ENCODE measurements at regions not wholly inside any gene's neighbourhood (a gene's known extent, or its start where the extent isn't known, plus 50 kb on each side); places are given as distances from the start of the nearest gene placed in this dataset.

GRCh38 chr4:128517096-128517738 is 229.6 kb upstream of the PGRMC2 start:
- Histone ChIP-seq H3K4me2 (replicated peaks; ENCODE audit: low read depth, low read length, poor library complexity, severe bottlenecking) (no peak overlapping the region), H3K9ac (ENCODE audit: low read length) (no peak overlapping the region), H3K4me3 (ENCODE audit: control extremely low read depth in 1 of 5, extremely low read depth in 1 of 5, insufficient read depth in 1 of 5, low read depth in 2 of 5, low read length in 4 of 5) (no peak overlapping the region), H3K79me2 (ENCODE audit: control insufficient read depth, insufficient read depth, low read length) (no peaks in the 10 kb centered on the region), H3K36me3 (replicated peaks in 1 of 2; ENCODE audit: control extremely low read depth in 1 of 2, control insufficient read depth in 1 of 2, extremely low read depth in 1 of 2, insufficient read depth in 2 of 2, low read length in 1 of 2) (no peaks in the 10 kb centered on the region), H3K9me3 (ENCODE audit: control extremely low read depth in 1 of 3, control insufficient read depth in 2 of 3, insufficient read depth in 1 of 3, low read length in 2 of 3) (peaks cover 0 to 2% (median 0%) of the 10 kb centered on the region in 3 donors), H3K27ac (ENCODE audit: low read length in 2 of 2) (no peak overlapping the region), H4K20me1 (ENCODE audit: control insufficient read depth, insufficient read depth, low read length, poor library complexity, severe bottlenecking) (no peaks in the 10 kb centered on the region), H2AFZ (ENCODE audit: insufficient read depth, low read depth, low read length, poor library complexity, severe bottlenecking) (no peak overlapping the region), H3K27me3 (replicated peaks in 1 of 4; ENCODE audit: control extremely low read depth in 1 of 4, control insufficient read depth in 3 of 4, insufficient read depth in 4 of 4, low read length in 3 of 4) (no peaks in the 10 kb centered on the region), H3K4me1 (ENCODE audit: control insufficient read depth in 2 of 2, insufficient read depth in 2 of 2, low read length in 2 of 2) (no peaks in the 10 kb centered on the region)
- ChIA-PET CTCF (no interaction called here), POLR2A (no interaction called here)
- intact Hi-C loops (cut with micrococcal nuclease): no loop called here
- peaks cover 13% of the 10 kb centered on the region for H3K27me3 Mint-ChIP-seq
- no peak overlapping the region for H3K27ac Mint-ChIP-seq
- ATAC-seq (ENCODE audit: low read depth): no peak
- H3K4me1 Mint-ChIP-seq: no peaks in the 10 kb centered on the region
- DNase-seq: no peak
- no peak overlapping the region for H3K4me3 Mint-ChIP-seq
- 81% methylated on average over 3 of the region's 4 CpGs for WGBS (ENCODE audit: insufficient coverage)
- H3K9me3 Mint-ChIP-seq (ENCODE audit: insufficient read depth): no peaks in the 10 kb centered on the region
- TF ChIP-seq EZH2 (IDR thresholded peaks at IDR 0.05; ENCODE audit: borderline replicate concordance, insufficient read depth, low read depth, low read length, poor library complexity, severe bottlenecking) (no peak), CTCF (IDR thresholded peaks at IDR 0.05) (no peak)

GRCh38 chr4:128516301-128516969 is 228.8 kb upstream of the PGRMC2 start:
- H3K4me3 Mint-ChIP-seq: no peak overlapping the region
- H3K9me3 ChIP-seq (ENCODE audit: control extremely low read depth in 1 of 3, control insufficient read depth in 2 of 3, insufficient read depth in 1 of 3, low read length in 2 of 3): peaks cover 0 to 2% (median 0%) of the 10 kb centered on the region in 3 donors
- H3K27ac Mint-ChIP-seq: no peak overlapping the region
- CTCF ChIA-PET: no interaction called here
- H3K9me3 Mint-ChIP-seq (ENCODE audit: insufficient read depth): no peaks in the 10 kb centered on the region
- H3K27ac ChIP-seq (ENCODE audit: low read length in 2 of 2): no peak overlapping the region
- intact Hi-C loops (cut with micrococcal nuclease): no loop called here
- H3K4me1 Mint-ChIP-seq: no peaks in the 10 kb centered on the region
- POLR2A ChIA-PET: no interaction called here
- no peaks in the 10 kb centered on the region for H3K27me3 ChIP-seq (replicated peaks in 1 of 4; ENCODE audit: control extremely low read depth in 1 of 4, control insufficient read depth in 3 of 4, insufficient read depth in 4 of 4, low read length in 3 of 4)
- peaks cover 13% of the 10 kb centered on the region for H3K27me3 Mint-ChIP-seq
- H3K4me2 ChIP-seq (replicated peaks; ENCODE audit: low read depth, low read length, poor library complexity, severe bottlenecking): no peak overlapping the region
- DNase-seq (no peak), ATAC-seq (ENCODE audit: low read depth) (no peak)
- H3K79me2 ChIP-seq (ENCODE audit: control insufficient read depth, insufficient read depth, low read length): no peaks in the 10 kb centered on the region
- H3K9ac ChIP-seq (ENCODE audit: low read length): no peak overlapping the region
- H3K4me3 ChIP-seq (ENCODE audit: control extremely low read depth in 1 of 5, extremely low read depth in 1 of 5, insufficient read depth in 1 of 5, low read depth in 2 of 5, low read length in 4 of 5): no peak overlapping the region
- WGBS (ENCODE audit: insufficient coverage): 91% methylated on average over 7 of the region's 8 CpGs
- no peak overlapping the region for H2AFZ ChIP-seq (ENCODE audit: insufficient read depth, low read depth, low read length, poor library complexity, severe bottlenecking)
- no peaks in the 10 kb centered on the region for H3K36me3 ChIP-seq (replicated peaks in 1 of 2; ENCODE audit: control extremely low read depth in 1 of 2, control insufficient read depth in 1 of 2, extremely low read depth in 1 of 2, insufficient read depth in 2 of 2, low read length in 1 of 2)
- no peaks in the 10 kb centered on the region for H3K4me1 ChIP-seq (ENCODE audit: control insufficient read depth in 2 of 2, insufficient read depth in 2 of 2, low read length in 2 of 2)
- no peaks in the 10 kb centered on the region for H4K20me1 ChIP-seq (ENCODE audit: control insufficient read depth, insufficient read depth, low read length, poor library complexity, severe bottlenecking)
- TF ChIP-seq EZH2 (IDR thresholded peaks at IDR 0.05; ENCODE audit: borderline replicate concordance, insufficient read depth, low read depth, low read length, poor library complexity, severe bottlenecking) (no peak), CTCF (IDR thresholded peaks at IDR 0.05) (no peak)
